ENCODE measurements at regions not wholly inside any gene's neighbourhood (a gene's known extent, or its start where the extent isn't known, plus 50 kb on each side); places are given as distances from the start of the nearest gene placed in this dataset.

- no peak for TF ChIP-seq CTCF (conservative IDR thresholded peaks at IDR 0.05 in 1 of 2, IDR thresholded peaks at IDR 0.05 in 1 of 2; ENCODE audit: extremely low read depth in 1 of 2, insufficient read depth in 1 of 2, low read depth in 1 of 2, low read length in 2 of 2)
- no peak for TF ChIP-seq EZH2 (IDR thresholded peaks at IDR 0.05; ENCODE audit: borderline replicate concordance, low read length)
Observed at GRCh38 chr4:123954220-123954619, 557.6 kb downstream of the SPRY1 start.
